ENCODE measurements at regions not wholly inside any gene's neighbourhood (a gene's known extent, or its start where the extent isn't known, plus 50 kb on each side); places are given as distances from the start of the nearest gene placed in this dataset.
"Not testable (repeated sequence)": the region's sequence is repeated elsewhere in the genome, so short reads cannot be mapped to it uniquely, and the experiment has no call there.

DNA sequence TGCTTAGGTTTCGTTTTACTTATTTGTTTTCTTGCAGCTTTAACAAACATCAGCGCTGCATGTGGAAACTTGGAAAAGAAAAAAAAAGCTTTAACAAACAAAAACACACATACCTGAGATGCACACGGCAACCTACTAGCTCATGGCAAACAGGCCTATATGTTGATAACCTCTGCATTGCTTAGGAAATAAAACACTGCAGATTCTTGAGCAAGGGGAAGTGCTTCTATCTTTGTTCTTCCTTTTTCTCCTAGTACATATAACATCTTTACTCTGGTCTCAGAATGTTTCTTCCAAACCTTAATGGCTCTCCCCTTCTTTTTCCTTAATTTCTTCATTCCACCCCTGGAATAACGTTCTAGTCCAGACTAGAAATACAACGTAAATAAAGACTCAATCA is 142.9 kb upstream of the NBPF9 start:
- TF ChIP-seq EZH2 (IDR thresholded peaks at IDR 0.05; ENCODE audit: borderline replicate concordance, low read length) = not testable (repeated sequence)
- TF ChIP-seq, protein P1, sequence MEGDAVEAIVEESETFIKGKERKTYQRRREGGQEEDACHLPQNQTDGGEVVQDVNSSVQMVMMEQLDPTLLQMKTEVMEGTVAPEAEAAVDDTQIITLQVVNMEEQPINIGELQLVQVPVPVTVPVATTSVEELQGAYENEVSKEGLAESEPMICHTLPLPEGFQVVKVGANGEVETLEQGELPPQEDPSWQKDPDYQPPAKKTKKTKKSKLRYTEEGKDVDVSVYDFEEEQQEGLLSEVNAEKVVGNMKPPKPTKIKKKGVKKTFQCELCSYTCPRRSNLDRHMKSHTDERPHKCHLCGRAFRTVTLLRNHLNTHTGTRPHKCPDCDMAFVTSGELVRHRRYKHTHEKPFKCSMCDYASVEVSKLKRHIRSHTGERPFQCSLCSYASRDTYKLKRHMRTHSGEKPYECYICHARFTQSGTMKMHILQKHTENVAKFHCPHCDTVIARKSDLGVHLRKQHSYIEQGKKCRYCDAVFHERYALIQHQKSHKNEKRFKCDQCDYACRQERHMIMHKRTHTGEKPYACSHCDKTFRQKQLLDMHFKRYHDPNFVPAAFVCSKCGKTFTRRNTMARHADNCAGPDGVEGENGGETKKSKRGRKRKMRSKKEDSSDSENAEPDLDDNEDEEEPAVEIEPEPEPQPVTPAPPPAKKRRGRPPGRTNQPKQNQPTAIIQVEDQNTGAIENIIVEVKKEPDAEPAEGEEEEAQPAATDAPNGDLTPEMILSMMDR (IDR thresholded peaks at IDR 0.05; ENCODE audit: low read length) = not testable (repeated sequence)
